Psoas muscle (tissue), 7 donors: ENCODE measurements at regions not wholly inside any gene's neighbourhood (a gene's known extent, or its start where the extent isn't known, plus 50 kb on each side); places are given as distances from the start of the nearest gene placed in this dataset.

ENCODE experiments used
- ATAC-seq, 4 donors: fragments of 200-7000 bp; cut with Tn5 transposase; one replicate each; pipeline ENCODE4 v1.9.1; 2020; ENCODE audit warnings: moderate library complexity in 3 of 4, mild to moderate bottlenecking in 2 of 4
- DNase-seq, 2 donors: peaks; one replicate each; pipeline ENCODE4 v3.0.0-alpha.2; 2020
- H3K27ac ChIP-seq: fragments of 200-600 bp; one replicate; pipeline ENCODE4 v1.8.0; 2022
- H3K27me3 ChIP-seq, 3 donors: fragments of 200-600 bp in 1 of 3; one replicate each; pipeline versions ENCODE4 v1.6.1 to v1.8.0; 2013 to 2022; ENCODE audit warnings: low read length in 2 of 3, mild to moderate bottlenecking in 2 of 3, moderate library complexity in 1 of 3; ENCODE audit not compliant: insufficient read depth in 3 of 3
- H3K36me3 ChIP-seq, 2 donors: fragments of 200-600 bp in 1 of 2; one replicate each; pipeline versions ENCODE4 v1.6.1 to v1.8.0; 2013 to 2022; ENCODE audit warnings: low read depth in 1 of 2, mild to moderate bottlenecking in 1 of 2, moderate library complexity in 1 of 2; ENCODE audit not compliant: insufficient read depth in 1 of 2
- H3K4me1 ChIP-seq: fragments of 200-600 bp; one replicate; pipeline ENCODE4 v1.8.0; 2022
- H3K4me3 ChIP-seq: fragments of 200-600 bp; one replicate; pipeline ENCODE4 v1.8.0; 2022; ENCODE audit warnings: mild to moderate bottlenecking
- H3K9me3 ChIP-seq: fragments of 200-600 bp; one replicate; pipeline ENCODE4 v1.8.0; 2022
- WGBS, 3 donors: extraction: QIAGEN DNeasy Blood & Tissue Kit; methylation state at CpG; one replicate each; pipeline versions ENCODE4 v1.1.6 to v1.1.7; 2013; 5-methylcytosine and 5-hydroxymethylcytosine counted together
- intact Hi-C, 2 donors: fragments of 100-400 bp; cut with DNase I; formaldehyde crosslinking; loops; one replicate each; pipeline versions ENCODE4 v1.11.0 to v1.14.2; 2022
- TF ChIP-seq, protein P1 (sequence below): fragments of 200-600 bp; IDR thresholded peaks from one replicate; pipeline ENCODE4 v1.8.0; 2022; ENCODE audit warnings: antibody characterized with exemption
- donor health status: healthy with polysubstance abuse.
- donor health status: DM: no; HTN: no; CAD: no; lungs with moderate emphysema.
- donor health status: Bipolar disorder and iron deficiency.
- donor health status: healthy.
- donor health status: DM: yes; HTN: yes; CAD: no.
- donor health status: DM: no; HTN: no; CAD: no.
- donor health status: DM: yes; HTN: yes; CAD: no.

DNA sequence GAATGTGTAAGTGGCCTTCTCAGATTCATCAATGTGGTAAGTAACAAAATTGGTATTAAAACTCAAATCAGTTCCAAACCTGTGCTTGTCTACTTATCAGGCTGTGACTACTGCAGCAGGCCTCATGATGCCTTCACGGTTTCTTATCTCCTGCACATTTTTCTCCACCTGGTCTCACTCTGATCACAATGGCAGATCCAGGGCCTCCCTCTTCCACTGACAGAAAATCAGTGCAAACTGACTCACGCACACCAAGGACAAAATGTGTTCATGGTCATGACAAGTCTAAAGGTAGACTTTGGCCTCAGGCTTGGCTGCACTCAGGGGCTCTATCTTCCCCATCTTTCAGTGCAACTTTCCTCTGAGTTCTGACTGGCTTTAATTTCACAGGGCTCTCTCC, 56.7 kb upstream of the ATP1A1 start:
- Histone ChIP-seq H3K27ac (no peak overlapping the region), H3K9me3 (no peaks in the 10 kb centered on the region), H3K4me1 (peaks cover 12% of the 10 kb centered on the region), H3K4me3 (no peak overlapping the region), H3K27me3 (no peaks in the 10 kb centered on the region), H3K36me3 (no peaks in the 10 kb centered on the region)
- 90 to 91% (median 90%) methylated on average over 2 of the region's 2 CpGs for WGBS, 3 donors
- intact Hi-C loops, result no loop called here
- ATAC-seq (no peak), DNase-seq (no peak)
- TF ChIP-seq, protein P1, sequence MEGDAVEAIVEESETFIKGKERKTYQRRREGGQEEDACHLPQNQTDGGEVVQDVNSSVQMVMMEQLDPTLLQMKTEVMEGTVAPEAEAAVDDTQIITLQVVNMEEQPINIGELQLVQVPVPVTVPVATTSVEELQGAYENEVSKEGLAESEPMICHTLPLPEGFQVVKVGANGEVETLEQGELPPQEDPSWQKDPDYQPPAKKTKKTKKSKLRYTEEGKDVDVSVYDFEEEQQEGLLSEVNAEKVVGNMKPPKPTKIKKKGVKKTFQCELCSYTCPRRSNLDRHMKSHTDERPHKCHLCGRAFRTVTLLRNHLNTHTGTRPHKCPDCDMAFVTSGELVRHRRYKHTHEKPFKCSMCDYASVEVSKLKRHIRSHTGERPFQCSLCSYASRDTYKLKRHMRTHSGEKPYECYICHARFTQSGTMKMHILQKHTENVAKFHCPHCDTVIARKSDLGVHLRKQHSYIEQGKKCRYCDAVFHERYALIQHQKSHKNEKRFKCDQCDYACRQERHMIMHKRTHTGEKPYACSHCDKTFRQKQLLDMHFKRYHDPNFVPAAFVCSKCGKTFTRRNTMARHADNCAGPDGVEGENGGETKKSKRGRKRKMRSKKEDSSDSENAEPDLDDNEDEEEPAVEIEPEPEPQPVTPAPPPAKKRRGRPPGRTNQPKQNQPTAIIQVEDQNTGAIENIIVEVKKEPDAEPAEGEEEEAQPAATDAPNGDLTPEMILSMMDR, result no peak

DNA sequence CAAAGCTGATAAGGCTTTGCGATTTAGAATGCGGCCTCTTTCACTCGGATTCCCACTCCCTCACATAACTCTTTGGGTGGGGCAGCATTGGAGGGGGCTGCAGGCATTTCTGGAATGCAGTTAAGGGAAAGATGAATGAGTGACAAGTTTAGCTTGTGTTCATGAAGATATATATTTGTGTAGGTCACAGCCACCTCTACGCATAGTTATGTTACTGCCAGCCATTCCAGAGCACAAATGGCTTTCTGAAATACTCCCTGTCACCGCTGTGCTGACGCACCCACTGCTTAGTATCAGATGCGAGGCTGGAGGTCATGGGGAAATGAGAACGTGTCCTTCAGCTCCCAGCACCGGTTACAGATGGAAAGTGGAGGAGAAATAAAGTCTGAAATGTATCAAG, 54.1 kb upstream of the ATP1A1 start:
- 63 to 71% (median 68%) methylated on average over 9 of the region's 9 CpGs for WGBS, 3 donors
- intact Hi-C loops, result no loop called here
- Histone ChIP-seq H3K4me1 (no peaks in the 10 kb centered on the region), H3K27ac (no peak overlapping the region), H3K27me3 (no peaks in the 10 kb centered on the region), H3K9me3 (no peaks in the 10 kb centered on the region), H3K36me3 (no peaks in the 10 kb centered on the region), H3K4me3 (no peak overlapping the region)
- DNase-seq (peak in 1 of 2 donors; percentile 15), ATAC-seq (peak in 1 of 4 donors; percentile 77)
- TF ChIP-seq, protein P1, result no peak

DNA sequence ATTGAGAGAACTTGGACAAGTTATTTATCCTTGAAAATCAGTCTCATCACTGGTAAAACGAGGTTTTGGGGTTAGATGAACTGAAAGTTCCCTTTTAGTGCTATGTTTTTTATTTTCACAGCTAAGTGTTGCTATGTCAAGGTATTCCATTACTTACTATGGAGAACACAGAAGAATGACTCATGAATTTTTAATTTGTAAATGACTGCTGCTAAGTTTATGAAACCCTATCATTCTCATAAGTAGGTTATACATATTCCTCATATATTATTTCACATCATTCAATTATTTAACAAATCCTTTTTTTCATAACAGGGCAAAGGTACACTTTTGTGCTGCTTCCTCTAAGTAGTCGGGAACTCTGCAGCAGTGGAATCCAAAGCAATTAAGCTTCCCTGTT, 52.2 kb upstream of the ATP1A1 start:
- H3K27me3 ChIP-seq, result no peaks in the 10 kb centered on the region
- no peaks in the 10 kb centered on the region for H3K9me3 ChIP-seq
- TF ChIP-seq, protein P1, result no peak
- DNase-seq (no peak), ATAC-seq (no peak)
- H3K27ac ChIP-seq, result no peak overlapping the region
- intact Hi-C loops, result no loop called here
- 61 to 73% (median 63%) methylated on average over 2 of the region's 2 CpGs for WGBS, 3 donors
- H3K4me1 ChIP-seq, result no peaks in the 10 kb centered on the region
- no peaks in the 10 kb centered on the region for H3K36me3 ChIP-seq
- no peak overlapping the region for H3K4me3 ChIP-seq

DNA sequence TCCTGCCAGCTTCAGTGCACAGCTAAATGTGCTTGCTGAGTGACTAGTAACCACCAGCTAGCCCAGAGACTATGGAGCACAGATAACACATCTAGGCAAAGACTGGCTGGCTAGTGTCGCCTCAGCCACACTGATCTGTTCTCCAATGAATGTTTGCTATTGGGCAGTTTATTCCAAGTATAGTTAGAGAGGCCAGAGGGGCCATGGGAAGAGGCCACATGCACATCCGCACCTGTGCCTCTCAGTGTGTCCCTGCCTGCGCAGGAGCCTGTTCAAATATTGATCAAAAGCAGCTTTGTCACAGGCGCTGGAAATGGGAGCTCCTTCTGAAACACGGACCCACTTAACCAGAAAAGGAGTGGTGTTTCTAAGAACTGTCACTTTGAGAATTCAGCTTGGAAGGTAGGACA, 51.3 kb upstream of the ATP1A1 start:
- TF ChIP-seq, protein P1, result no peak
- intact Hi-C loops, result no loop called here
- H3K27me3 ChIP-seq, result no peaks in the 10 kb centered on the region
- ATAC-seq (no peak), DNase-seq (no peak)
- no peaks in the 10 kb centered on the region for H3K9me3 ChIP-seq
- no peak overlapping the region for H3K27ac ChIP-seq
- H3K36me3 ChIP-seq, result no peaks in the 10 kb centered on the region
- no peaks in the 10 kb centered on the region for H3K4me1 ChIP-seq
- no peak overlapping the region for H3K4me3 ChIP-seq
- 82 to 91% (median 84%) methylated on average over 5 of the region's 5 CpGs for WGBS, 3 donors

DNA sequence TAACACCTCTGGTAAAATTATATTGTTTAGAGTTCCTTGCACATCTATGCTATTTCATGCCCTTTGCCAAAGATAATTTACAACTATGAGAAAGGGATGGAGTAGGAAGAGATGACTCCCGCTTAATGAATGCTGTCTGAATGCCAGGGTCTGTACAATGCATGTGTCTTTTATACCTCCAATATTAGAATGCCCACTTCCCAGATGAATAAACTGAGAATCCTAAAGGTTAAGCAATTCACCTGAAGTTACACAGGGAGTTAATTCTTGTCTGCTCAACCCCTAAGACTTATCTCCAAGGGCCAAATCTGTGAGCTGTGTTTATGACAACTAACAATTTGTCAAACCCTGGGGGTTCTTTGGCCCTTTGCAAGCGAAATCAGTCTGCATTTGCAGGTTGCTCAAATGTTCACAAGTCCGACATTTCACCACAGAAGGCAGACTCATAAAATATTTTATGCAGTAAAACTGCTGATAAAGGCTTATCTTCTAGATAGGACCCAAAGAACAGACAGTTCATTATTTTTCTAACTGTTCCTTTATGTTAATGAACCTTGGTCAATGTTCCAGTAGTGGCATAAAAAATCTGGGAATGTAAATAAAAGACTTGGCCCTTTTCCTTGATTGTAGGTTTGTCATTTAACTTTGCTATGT, 50.2 kb upstream of the ATP1A1 start:
- H3K9me3 ChIP-seq, result no peaks in the 10 kb centered on the region
- H3K4me3 ChIP-seq, result no peak overlapping the region
- no peaks in the 10 kb centered on the region for H3K4me1 ChIP-seq
- intact Hi-C loops, result no loop called here
- H3K36me3 ChIP-seq, result no peaks in the 10 kb centered on the region
- 93 to 98% (median 93%) methylated on average over 3 of the region's 3 CpGs for WGBS, 3 donors
- no peak for DNase-seq
- no peak overlapping the region for H3K27ac ChIP-seq
- H3K27me3 ChIP-seq, result no peaks in the 10 kb centered on the region
- no peak for ATAC-seq
- TF ChIP-seq, protein P1, result no peak
